ENCODE measurements at regions not wholly inside any gene's neighbourhood (a gene's known extent, or its start where the extent isn't known, plus 50 kb on each side); places are given as distances from the start of the nearest gene placed in this dataset.

- TF ChIP-seq, protein P1, sequence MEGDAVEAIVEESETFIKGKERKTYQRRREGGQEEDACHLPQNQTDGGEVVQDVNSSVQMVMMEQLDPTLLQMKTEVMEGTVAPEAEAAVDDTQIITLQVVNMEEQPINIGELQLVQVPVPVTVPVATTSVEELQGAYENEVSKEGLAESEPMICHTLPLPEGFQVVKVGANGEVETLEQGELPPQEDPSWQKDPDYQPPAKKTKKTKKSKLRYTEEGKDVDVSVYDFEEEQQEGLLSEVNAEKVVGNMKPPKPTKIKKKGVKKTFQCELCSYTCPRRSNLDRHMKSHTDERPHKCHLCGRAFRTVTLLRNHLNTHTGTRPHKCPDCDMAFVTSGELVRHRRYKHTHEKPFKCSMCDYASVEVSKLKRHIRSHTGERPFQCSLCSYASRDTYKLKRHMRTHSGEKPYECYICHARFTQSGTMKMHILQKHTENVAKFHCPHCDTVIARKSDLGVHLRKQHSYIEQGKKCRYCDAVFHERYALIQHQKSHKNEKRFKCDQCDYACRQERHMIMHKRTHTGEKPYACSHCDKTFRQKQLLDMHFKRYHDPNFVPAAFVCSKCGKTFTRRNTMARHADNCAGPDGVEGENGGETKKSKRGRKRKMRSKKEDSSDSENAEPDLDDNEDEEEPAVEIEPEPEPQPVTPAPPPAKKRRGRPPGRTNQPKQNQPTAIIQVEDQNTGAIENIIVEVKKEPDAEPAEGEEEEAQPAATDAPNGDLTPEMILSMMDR (IDR thresholded peaks at IDR 0.05): no peak
- TF ChIP-seq TCF12 (IDR thresholded peaks at IDR 0.05) (no peak), TAF1 (IDR thresholded peaks at IDR 0.05; ENCODE audit: borderline replicate concordance, low read depth, low read length) (no peak), MAX (IDR thresholded peaks at IDR 0.05; ENCODE audit: low read depth) (no peak), NFIC (IDR thresholded peaks at IDR 0.05; ENCODE audit: borderline replicate concordance) (no peak)
Observed at GRCh38 chr13:111513766-111514609, 193.5 kb downstream of the TEX29 start.

Measured in SK-N-SH (cell line).